Neural progenitor cell (in vitro differentiated cells): ENCODE measurements at regions not wholly inside any gene's neighbourhood (a gene's known extent, or its start where the extent isn't known, plus 50 kb on each side); places are given as distances from the start of the nearest gene placed in this dataset.

Experiments used
- EZH2 ChIP-seq: fragments of 200-600 bp; sonication (generic); IDR thresholded peaks from 2 replicates; pipeline ENCODE4 v1.6.1; 2017; ENCODE audit warnings: antibody characterized with exemption, mild to moderate bottlenecking, moderate library complexity
- TF ChIP-seq, protein P1 (sequence below): fragments of 200-600 bp; sonication (generic); IDR thresholded peaks from 2 replicates; pipeline ENCODE4 v1.5.1; 2017; ENCODE audit warnings: antibody characterized with exemption, mild to moderate bottlenecking

GRCh38 chr14:25833341-25834126 lies 764.3 kb downstream of the NOVA1 start:
- TF ChIP-seq, protein P1, sequence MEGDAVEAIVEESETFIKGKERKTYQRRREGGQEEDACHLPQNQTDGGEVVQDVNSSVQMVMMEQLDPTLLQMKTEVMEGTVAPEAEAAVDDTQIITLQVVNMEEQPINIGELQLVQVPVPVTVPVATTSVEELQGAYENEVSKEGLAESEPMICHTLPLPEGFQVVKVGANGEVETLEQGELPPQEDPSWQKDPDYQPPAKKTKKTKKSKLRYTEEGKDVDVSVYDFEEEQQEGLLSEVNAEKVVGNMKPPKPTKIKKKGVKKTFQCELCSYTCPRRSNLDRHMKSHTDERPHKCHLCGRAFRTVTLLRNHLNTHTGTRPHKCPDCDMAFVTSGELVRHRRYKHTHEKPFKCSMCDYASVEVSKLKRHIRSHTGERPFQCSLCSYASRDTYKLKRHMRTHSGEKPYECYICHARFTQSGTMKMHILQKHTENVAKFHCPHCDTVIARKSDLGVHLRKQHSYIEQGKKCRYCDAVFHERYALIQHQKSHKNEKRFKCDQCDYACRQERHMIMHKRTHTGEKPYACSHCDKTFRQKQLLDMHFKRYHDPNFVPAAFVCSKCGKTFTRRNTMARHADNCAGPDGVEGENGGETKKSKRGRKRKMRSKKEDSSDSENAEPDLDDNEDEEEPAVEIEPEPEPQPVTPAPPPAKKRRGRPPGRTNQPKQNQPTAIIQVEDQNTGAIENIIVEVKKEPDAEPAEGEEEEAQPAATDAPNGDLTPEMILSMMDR, result peak; percentile 86
- no peak for TF ChIP-seq EZH2
